ENCODE measurements at regions not wholly inside any gene's neighbourhood (a gene's known extent, or its start where the extent isn't known, plus 50 kb on each side); places are given as distances from the start of the nearest gene placed in this dataset.

- H3K4me3 ChIP-seq (ENCODE audit: low read length), result no peak overlapping the region
- no peak for TF ChIP-seq CTCF (conservative IDR thresholded peaks at IDR 0.05; ENCODE audit: low read depth, low read length)
- no peak for DNase-seq (ENCODE audit: low read depth)
Observed at GRCh38 chr3:150133293-150133692, 162.6 kb upstream of the PFN2 start.

- DNase-seq (ENCODE audit: low read depth), result no peak
- TF ChIP-seq CTCF (conservative IDR thresholded peaks at IDR 0.05; ENCODE audit: low read depth, low read length), result no peak
- no peak overlapping the region for H3K4me3 ChIP-seq (ENCODE audit: low read length)
Observed at GRCh38 chr3:150132101-150132749, 161.5 kb upstream of the PFN2 start.

GRCh38 chr3:150131663-150132062, 161.0 kb upstream of the PFN2 start:
- no peak for DNase-seq (ENCODE audit: low read depth)
- H3K4me3 ChIP-seq (ENCODE audit: low read length), result no peak overlapping the region
- TF ChIP-seq CTCF (conservative IDR thresholded peaks at IDR 0.05; ENCODE audit: low read depth, low read length), result no peak

GRCh38 chr3:150130404-150131100, 159.9 kb upstream of the PFN2 start:
- TF ChIP-seq CTCF (conservative IDR thresholded peaks at IDR 0.05; ENCODE audit: low read depth, low read length), result no peak
- no peak for DNase-seq (ENCODE audit: low read depth)
- no peak overlapping the region for H3K4me3 ChIP-seq (ENCODE audit: low read length)

- H3K4me3 ChIP-seq (ENCODE audit: low read length), result no peak overlapping the region
- DNase-seq (ENCODE audit: low read depth), result no peak
- no peak for TF ChIP-seq CTCF (conservative IDR thresholded peaks at IDR 0.05; ENCODE audit: low read depth, low read length)
Observed at GRCh38 chr3:150129166-150129565, 158.5 kb upstream of the PFN2 start.

GRCh38 chr3:150128126-150128525, 157.4 kb upstream of the PFN2 start:
- no peak overlapping the region for H3K4me3 ChIP-seq (ENCODE audit: low read length)
- no peak for TF ChIP-seq CTCF (conservative IDR thresholded peaks at IDR 0.05; ENCODE audit: low read depth, low read length)
- no peak for DNase-seq (ENCODE audit: low read depth)

- DNase-seq (ENCODE audit: low read depth), result no peak
- no peak overlapping the region for H3K4me3 ChIP-seq (ENCODE audit: low read length)
- TF ChIP-seq CTCF (conservative IDR thresholded peaks at IDR 0.05; ENCODE audit: low read depth, low read length), result no peak
Observed at GRCh38 chr3:150127011-150127490, 156.4 kb upstream of the PFN2 start.
